ENCODE measurements at regions not wholly inside any gene's neighbourhood (a gene's known extent, or its start where the extent isn't known, plus 50 kb on each side); places are given as distances from the start of the nearest gene placed in this dataset.
"Not testable (repeated sequence)": the region's sequence is repeated elsewhere in the genome, so short reads cannot be mapped to it uniquely, and the experiment has no call there.

- DNase-seq (ENCODE audit: low spot score): no peak
Measured at GRCh38 chr18:10169064-10169562, 255.3 kb downstream of the VAPA start.

GRCh38 chr18:10169814-10170213, 256.0 kb downstream of the VAPA start:
- DNase-seq (ENCODE audit: low spot score): no peak

- DNase-seq (ENCODE audit: low spot score): no peak
Measured at GRCh38 chr18:10170375-10170774, 256.6 kb downstream of the VAPA start.

- DNase-seq (ENCODE audit: low spot score): not testable (repeated sequence)
Measured at GRCh38 chr18:10175333-10175732, 261.5 kb downstream of the VAPA start.

GRCh38 chr18:10179326-10179725, 265.5 kb downstream of the VAPA start:
- not testable (repeated sequence) for DNase-seq (ENCODE audit: low spot score)

- DNase-seq (ENCODE audit: low spot score): no peak
Measured at GRCh38 chr18:10182009-10182624, 268.3 kb downstream of the VAPA start.

- no peak for DNase-seq (ENCODE audit: low spot score)
Measured at GRCh38 chr18:10184776-10185175, 269.7 kb upstream of the APCDD1 start.

- no peak for DNase-seq (ENCODE audit: low spot score)
Measured at GRCh38 chr18:10188971-10189810, 265.2 kb upstream of the APCDD1 start.

GRCh38 chr18:10190564-10190963, 263.9 kb upstream of the APCDD1 start:
- DNase-seq (ENCODE audit: low spot score): no peak

GRCh38 chr18:10193444-10193843, 261.0 kb upstream of the APCDD1 start:
- no peak for DNase-seq (ENCODE audit: low spot score)

GRCh38 chr18:10194592-10194991, 259.8 kb upstream of the APCDD1 start:
- no peak for DNase-seq (ENCODE audit: low spot score)

GRCh38 chr18:10195529-10195928, 258.9 kb upstream of the APCDD1 start:
- DNase-seq (ENCODE audit: low spot score): no peak

GRCh38 chr18:10197097-10197496, 257.3 kb upstream of the APCDD1 start:
- DNase-seq (ENCODE audit: low spot score): no peak

- DNase-seq (ENCODE audit: low spot score): no peak
Measured at GRCh38 chr18:10201226-10201625, 253.2 kb upstream of the APCDD1 start.

GRCh38 chr18:10201659-10202058, 252.8 kb upstream of the APCDD1 start:
- no peak for DNase-seq (ENCODE audit: low spot score)

- no peak for DNase-seq (ENCODE audit: low spot score)
Measured at GRCh38 chr18:10202845-10203321, 251.6 kb upstream of the APCDD1 start.

GRCh38 chr18:10205151-10205550, 249.3 kb upstream of the APCDD1 start:
- DNase-seq (ENCODE audit: low spot score): no peak

- no peak for DNase-seq (ENCODE audit: low spot score)
Measured at GRCh38 chr18:10207682-10208345, 246.6 kb upstream of the APCDD1 start.

GRCh38 chr18:10209302-10209701, 245.1 kb upstream of the APCDD1 start:
- no peak for DNase-seq (ENCODE audit: low spot score)

- DNase-seq (ENCODE audit: low spot score): no peak
Measured at GRCh38 chr18:10210057-10210633, 244.3 kb upstream of the APCDD1 start.

- DNase-seq (ENCODE audit: low spot score): no peak
Measured at GRCh38 chr18:10213526-10213925, 240.9 kb upstream of the APCDD1 start.

- DNase-seq (ENCODE audit: low spot score): no peak
Measured at GRCh38 chr18:10215446-10215845, 239.0 kb upstream of the APCDD1 start.

All from COLO829 (cell line).